PC-3 (cell line): ENCODE measurements at regions not wholly inside any gene's neighbourhood (a gene's known extent, or its start where the extent isn't known, plus 50 kb on each side); places are given as distances from the start of the nearest gene placed in this dataset.

Source experiments
- CTCF ChIP-seq: fragments of 300-600 bp; sonication (generic); conservative IDR thresholded peaks from 2 replicates; pipeline ENCODE4 v1.5.1; 2017; ENCODE audit warnings: antibody characterized with exemption, low read depth, mild to moderate bottlenecking, low read length
- EZH2 ChIP-seq: fragments of 300-600 bp; sonication (generic); IDR thresholded peaks from one replicate; pipeline ENCODE4 v1.6.1; 2017; ENCODE audit warnings: antibody characterized with exemption, mild to moderate bottlenecking, low read length; ENCODE audit not compliant: unreplicated experiment
- EZH2phosphoT487 ChIP-seq: fragments of 300-600 bp; sonication (generic); IDR thresholded peaks from 2 replicates; pipeline ENCODE4 v1.6.1; 2018; ENCODE audit warnings: mild to moderate bottlenecking, antibody characterized with exemption, low read length, borderline replicate concordance

GRCh38 chr11:134579724-134580609 lies 167.9 kb upstream of the B3GAT1 start:
- no peak for TF ChIP-seq CTCF
- TF ChIP-seq EZH2phosphoT487 = no peak
- TF ChIP-seq EZH2 = no peak
